GM18519 (cell line): ENCODE measurements at regions not wholly inside any gene's neighbourhood (a gene's known extent, or its start where the extent isn't known, plus 50 kb on each side); places are given as distances from the start of the nearest gene placed in this dataset.

Experiments used
- ATAC-seq: cut with Tn5 transposase; IDR thresholded peaks from one replicate; pipeline ENCODE4 v1.9.1; 2021; ENCODE audit warnings: mild to moderate bottlenecking, moderate library complexity; ENCODE audit not compliant: unreplicated experiment, low FRiP score

GRCh38 chr20:12614764-12615163, 394.0 kb upstream of the SPTLC3 start:
- no peak for ATAC-seq

GRCh38 chr20:12617076-12617475, 391.7 kb upstream of the SPTLC3 start:
- no peak for ATAC-seq

- ATAC-seq = no peak
Observed at GRCh38 chr20:12623870-12624269, 384.9 kb upstream of the SPTLC3 start.

- no peak for ATAC-seq
Observed at GRCh38 chr20:12627485-12627884, 381.3 kb upstream of the SPTLC3 start.

DNA sequence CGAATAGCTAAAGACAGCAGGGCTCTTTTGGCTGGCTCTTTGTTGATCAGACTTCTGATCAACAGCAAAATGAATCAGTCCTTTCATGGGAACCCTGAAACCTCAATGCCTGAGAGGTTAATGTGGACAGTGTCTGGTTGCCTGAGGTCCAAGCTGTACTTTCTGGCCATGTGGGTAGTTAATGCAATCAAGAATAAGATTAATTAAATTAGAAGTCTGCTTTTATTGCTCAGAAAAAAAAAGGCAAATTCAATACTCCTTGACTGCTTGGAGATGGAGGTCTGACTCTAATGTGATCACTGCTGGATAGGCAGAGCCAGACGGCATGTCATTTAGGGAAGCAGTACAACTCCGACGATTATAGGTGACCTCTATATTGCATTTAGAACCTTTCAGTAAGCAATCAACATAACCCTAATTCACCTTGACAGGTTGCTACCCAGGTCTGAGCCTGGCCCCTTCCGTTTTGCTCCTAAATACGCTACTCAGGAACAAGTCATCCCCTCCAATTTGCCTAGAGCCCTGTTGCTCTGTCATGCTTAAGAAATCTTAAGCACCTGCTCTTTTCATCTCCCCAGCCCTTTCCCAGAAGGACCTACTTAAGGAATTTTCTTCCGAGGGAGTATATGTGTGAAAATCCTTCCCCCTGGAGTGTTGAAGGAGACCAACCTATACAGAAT, 370.0 kb upstream of the SPTLC3 start:
- ATAC-seq = no peak

GRCh38 chr20:12640251-12640650, 368.5 kb upstream of the SPTLC3 start:
- no peak for ATAC-seq

- no peak for ATAC-seq
Observed at GRCh38 chr20:12641619-12642018, 367.2 kb upstream of the SPTLC3 start.

DNA sequence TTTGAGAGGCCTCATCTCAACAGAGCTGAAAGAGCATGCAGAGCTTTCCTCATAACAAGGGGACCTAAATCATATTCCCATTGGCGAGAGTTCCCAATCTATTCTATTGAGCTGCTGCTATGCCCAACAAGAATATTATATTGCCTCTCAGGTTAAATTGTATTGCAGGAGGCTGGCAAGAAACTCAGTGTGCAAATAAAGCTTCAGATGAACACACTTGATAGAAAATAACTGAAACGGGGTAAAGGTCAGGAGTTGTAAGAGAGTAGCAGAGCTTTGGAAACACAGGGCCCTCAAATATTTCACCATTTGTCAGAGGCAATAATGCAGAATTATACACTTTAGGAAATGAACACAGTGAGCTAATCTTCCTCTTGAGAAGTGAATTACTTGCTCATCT, 364.3 kb upstream of the SPTLC3 start:
- ATAC-seq = no peak

- no peak for ATAC-seq
Observed at GRCh38 chr20:12649234-12649633, 359.5 kb upstream of the SPTLC3 start.

DNA sequence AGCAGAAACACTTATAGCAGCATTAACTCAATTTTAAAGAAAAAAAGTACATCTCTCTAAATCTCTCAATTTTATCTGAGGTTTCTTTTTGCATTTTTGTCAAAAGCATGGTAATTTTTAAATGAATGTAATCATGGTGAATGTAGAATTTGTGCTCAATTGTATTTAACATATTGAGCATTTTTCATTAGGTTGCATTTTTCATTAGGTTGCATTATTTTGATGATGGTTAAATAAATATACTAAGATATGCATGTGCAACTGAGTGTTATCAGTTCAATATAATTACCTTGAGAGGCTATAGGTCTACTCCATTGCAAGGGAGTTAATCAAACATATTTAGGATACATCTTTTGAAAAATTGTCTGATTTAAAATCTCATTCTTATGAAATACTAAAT, 355.1 kb upstream of the SPTLC3 start:
- no peak for ATAC-seq

- ATAC-seq = no peak
Observed at GRCh38 chr20:12659942-12660341, 348.8 kb upstream of the SPTLC3 start.

DNA sequence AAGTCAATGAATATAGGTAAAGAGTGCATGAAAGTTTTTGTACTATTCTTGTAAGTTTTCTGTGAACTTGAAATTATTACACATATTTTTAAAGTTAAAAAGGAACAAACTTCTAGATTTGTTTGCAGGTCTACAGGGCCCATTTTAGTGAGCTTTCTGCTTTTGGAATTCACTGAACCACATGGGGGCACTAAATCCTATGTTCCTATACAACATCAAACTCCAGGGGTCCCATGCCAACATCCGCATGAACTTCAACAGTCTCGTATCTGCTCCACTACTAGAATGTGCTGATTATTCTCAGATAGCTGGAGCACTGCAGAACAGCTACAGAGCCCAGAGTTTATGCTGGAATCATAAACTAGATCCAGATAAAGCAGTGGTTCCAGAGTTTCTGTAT, 347.9 kb upstream of the SPTLC3 start:
- ATAC-seq = no peak

- no peak for ATAC-seq
Observed at GRCh38 chr20:12670301-12670700, 338.5 kb upstream of the SPTLC3 start.

- ATAC-seq = no peak
Observed at GRCh38 chr20:12673352-12673751, 335.4 kb upstream of the SPTLC3 start.

DNA sequence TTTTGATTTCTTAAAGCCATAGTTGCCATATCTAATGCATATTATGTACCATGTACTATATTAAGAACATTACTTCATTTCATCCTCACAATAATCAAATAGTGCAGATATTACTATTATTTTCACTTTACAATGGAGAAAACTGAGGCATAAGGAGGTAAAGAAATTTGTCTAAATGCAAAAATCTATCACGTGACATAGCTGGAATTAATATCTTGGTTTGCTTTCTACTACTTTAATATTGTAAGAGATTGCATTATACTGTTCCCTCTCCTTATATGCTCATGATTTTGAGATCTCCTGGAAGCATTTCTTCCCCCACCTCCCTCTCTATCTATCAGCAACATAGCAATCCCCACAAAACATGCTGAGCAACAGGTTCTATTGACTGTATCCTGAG, 330.8 kb upstream of the SPTLC3 start:
- ATAC-seq = no peak

- no peak for ATAC-seq
Observed at GRCh38 chr20:12679447-12679846, 329.3 kb upstream of the SPTLC3 start.

DNA sequence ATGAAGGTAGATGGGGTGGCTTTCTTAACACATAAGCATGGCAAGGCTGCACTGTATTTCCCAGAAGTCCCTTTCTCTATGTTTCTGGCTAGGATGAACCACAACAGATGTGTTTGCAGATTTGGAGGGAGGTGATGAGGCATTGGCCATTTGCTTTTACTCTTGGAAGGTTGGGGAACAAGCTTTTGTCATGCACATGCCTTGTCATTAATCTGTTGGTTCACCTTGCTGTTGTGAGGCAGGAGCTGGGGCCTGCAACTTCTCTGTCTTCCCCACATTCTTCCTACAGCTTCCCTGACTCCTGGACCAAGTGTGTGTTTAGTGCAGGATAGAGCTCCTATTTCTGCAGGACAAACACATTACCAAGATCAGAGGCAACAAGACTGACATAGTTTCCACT, 326.2 kb upstream of the SPTLC3 start:
- ATAC-seq = no peak

- no peak for ATAC-seq
Observed at GRCh38 chr20:12687476-12687875, 321.3 kb upstream of the SPTLC3 start.

DNA sequence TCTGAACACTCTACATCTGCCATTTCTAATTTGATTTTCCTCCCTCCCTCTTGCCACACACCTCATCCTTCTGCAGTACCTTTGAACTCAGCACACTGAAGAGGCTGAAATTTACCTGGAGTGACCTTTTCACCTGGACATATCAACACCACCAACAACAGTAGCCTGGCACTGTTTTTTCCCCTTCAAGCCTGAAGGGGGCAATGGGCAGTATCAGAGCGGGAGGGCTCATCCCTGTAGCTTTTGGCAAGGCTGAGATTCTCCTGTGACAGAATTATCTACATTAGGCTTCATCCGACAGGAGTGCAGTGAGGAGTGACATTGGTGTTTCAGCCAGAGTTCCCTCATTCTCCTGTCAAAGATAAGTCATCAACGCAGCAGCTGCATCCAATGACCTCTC, 312.8 kb upstream of the SPTLC3 start:
- ATAC-seq = no peak

- no peak for ATAC-seq
Observed at GRCh38 chr20:12698817-12699216, 310.0 kb upstream of the SPTLC3 start.

DNA sequence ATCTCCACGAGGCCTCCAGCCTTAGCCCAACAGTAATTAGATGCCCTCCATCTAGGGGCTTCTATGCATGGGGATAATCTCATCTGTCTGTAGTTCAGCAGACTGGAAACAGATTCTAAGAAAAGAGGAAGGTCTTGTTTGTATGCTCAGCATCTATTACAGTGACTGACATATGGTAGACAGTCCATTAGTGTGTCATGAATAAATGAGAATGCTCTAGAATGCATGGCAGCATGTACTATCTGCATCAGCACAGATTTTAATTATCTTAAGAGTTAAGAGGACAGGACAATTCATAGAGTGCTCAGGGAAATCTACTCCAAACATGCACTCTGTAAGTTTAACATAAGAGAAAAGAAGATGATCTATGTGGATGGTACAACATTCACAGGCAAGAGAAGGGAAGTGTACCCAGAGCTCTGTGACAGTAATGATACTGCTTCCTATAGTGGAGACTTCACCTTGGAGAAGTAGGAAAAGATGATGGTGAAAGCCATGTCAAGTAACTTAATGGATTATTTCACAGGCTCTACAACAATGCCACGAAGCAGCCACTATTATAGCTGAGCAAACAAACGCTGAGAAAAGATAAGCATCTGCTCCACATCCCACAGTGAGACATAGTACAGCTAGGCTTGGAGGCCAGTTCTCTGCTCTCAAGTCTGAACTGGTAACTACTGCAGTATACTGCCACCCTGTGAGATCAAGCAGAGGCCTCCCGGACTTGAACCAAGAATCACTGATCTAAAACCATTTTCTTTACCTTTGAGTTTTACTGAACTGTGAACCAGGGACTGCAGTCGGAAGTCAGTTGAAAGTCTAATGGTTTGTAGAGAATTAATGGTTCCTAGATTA, 309.2 kb upstream of the SPTLC3 start:
- no peak for ATAC-seq

GRCh38 chr20:12700701-12701100, 308.1 kb upstream of the SPTLC3 start:
- no peak for ATAC-seq
